ENCODE measurements at regions not wholly inside any gene's neighbourhood (a gene's known extent, or its start where the extent isn't known, plus 50 kb on each side); places are given as distances from the start of the nearest gene placed in this dataset.

DNA sequence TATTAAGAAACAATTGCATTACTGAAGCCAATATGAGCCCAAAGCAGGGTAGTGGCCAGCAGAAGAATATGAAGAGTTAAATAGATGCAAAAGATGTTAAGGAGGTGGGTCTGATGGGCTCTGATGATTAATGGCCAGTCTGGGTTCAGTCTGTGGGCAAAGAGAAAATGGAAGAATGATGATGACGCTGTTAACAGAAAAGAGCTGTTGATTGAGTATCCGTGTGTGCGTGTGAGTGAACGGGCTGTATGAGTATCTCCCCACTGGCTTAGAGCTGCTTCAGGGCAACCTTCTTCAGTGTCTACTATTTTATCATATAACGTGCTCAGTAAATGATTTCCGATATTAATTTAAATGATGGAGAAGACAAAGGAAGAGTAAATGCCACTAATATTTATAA is 723.3 kb upstream of the MAP3K7 start:
- BruUV-seq (replicated peaks): no TSS peak
- ChIA-PET POLR2A (ENCODE audit: low non-redundant PET) (no interaction called here), CTCF (no interaction called here)

GRCh38 chr6:91305755-91306154 is 718.9 kb upstream of the MAP3K7 start:
- H3K4me1 ChIP-seq (ENCODE audit: insufficient read depth, low read length, poor library complexity, severe bottlenecking): no peaks in the 10 kb centered on the region
- no peaks in the 10 kb centered on the region for H3K27me3 ChIP-seq (replicated peaks; ENCODE audit: insufficient read depth, low read depth, low read length, poor library complexity)
- H3K27ac ChIP-seq (ENCODE audit: low read depth, low read length, poor library complexity, severe bottlenecking): no peak overlapping the region
- DNase-seq (ENCODE audit: low spot score): no peak
- no peaks in the 10 kb centered on the region for H3K36me3 ChIP-seq (ENCODE audit: insufficient read depth, low read length, poor library complexity, severe bottlenecking)
- no peak overlapping the region for H3K4me3 ChIP-seq (ENCODE audit: low read depth, low read length, poor library complexity, severe bottlenecking)
- CTCF ChIA-PET: no interaction called here
- BruUV-seq (replicated peaks): no TSS peak
- H3K9me3 ChIP-seq (ENCODE audit: low read depth, low read length, poor library complexity, severe bottlenecking): no peaks in the 10 kb centered on the region
- intact Hi-C loops (cut with micrococcal nuclease; ENCODE audit: unreplicated experiment): no loop called here
- no peak for TF ChIP-seq EZH2 (IDR thresholded peaks at IDR 0.05; ENCODE audit: borderline replicate concordance, low read depth, low read length, poor library complexity, severe bottlenecking)
- no peak for TF ChIP-seq CTCF (conservative IDR thresholded peaks at IDR 0.05; ENCODE audit: low read depth, low read length)
- POLR2A ChIA-PET (ENCODE audit: low non-redundant PET): no interaction called here

More for the DNA sequence above, 723.3 kb upstream of the MAP3K7 start:
- Histone ChIP-seq H3K9me3 (ENCODE audit: low read depth, low read length, poor library complexity, severe bottlenecking) (no peaks in the 10 kb centered on the region), H3K36me3 (ENCODE audit: insufficient read depth, low read length, poor library complexity, severe bottlenecking) (no peaks in the 10 kb centered on the region), H3K27me3 (replicated peaks; ENCODE audit: insufficient read depth, low read depth, low read length, poor library complexity) (no peaks in the 10 kb centered on the region), H3K27ac (ENCODE audit: low read depth, low read length, poor library complexity, severe bottlenecking) (no peak overlapping the region), H3K4me1 (ENCODE audit: insufficient read depth, low read length, poor library complexity, severe bottlenecking) (no peaks in the 10 kb centered on the region), H3K4me3 (ENCODE audit: low read depth, low read length, poor library complexity, severe bottlenecking) (no peak overlapping the region)
- TF ChIP-seq CTCF (conservative IDR thresholded peaks at IDR 0.05; ENCODE audit: low read depth, low read length) (no peak), EZH2 (IDR thresholded peaks at IDR 0.05; ENCODE audit: borderline replicate concordance, low read depth, low read length, poor library complexity, severe bottlenecking) (no peak)
- intact Hi-C loops (cut with micrococcal nuclease; ENCODE audit: unreplicated experiment): no loop called here
- no peak for DNase-seq (ENCODE audit: low spot score)

GRCh38 chr6:91304521-91304920 is 717.6 kb upstream of the MAP3K7 start:
- intact Hi-C loops (cut with micrococcal nuclease; ENCODE audit: unreplicated experiment): no loop called here
- DNase-seq (ENCODE audit: low spot score): no peak
- CTCF ChIA-PET: no interaction called here

More at GRCh38 chr6:91304521-91304920, 717.6 kb upstream of the MAP3K7 start:
- POLR2A ChIA-PET (ENCODE audit: low non-redundant PET): no interaction called here
- Histone ChIP-seq H3K27ac (ENCODE audit: low read depth, low read length, poor library complexity, severe bottlenecking) (no peak overlapping the region), H3K4me3 (ENCODE audit: low read depth, low read length, poor library complexity, severe bottlenecking) (no peak overlapping the region), H3K36me3 (ENCODE audit: insufficient read depth, low read length, poor library complexity, severe bottlenecking) (no peaks in the 10 kb centered on the region), H3K27me3 (replicated peaks; ENCODE audit: insufficient read depth, low read depth, low read length, poor library complexity) (no peaks in the 10 kb centered on the region), H3K4me1 (ENCODE audit: insufficient read depth, low read length, poor library complexity, severe bottlenecking) (peaks cover 10% of the 10 kb centered on the region), H3K9me3 (ENCODE audit: low read depth, low read length, poor library complexity, severe bottlenecking) (no peaks in the 10 kb centered on the region)
- BruUV-seq (replicated peaks): no TSS peak
- no peak for TF ChIP-seq EZH2 (IDR thresholded peaks at IDR 0.05; ENCODE audit: borderline replicate concordance, low read depth, low read length, poor library complexity, severe bottlenecking)
- TF ChIP-seq CTCF (conservative IDR thresholded peaks at IDR 0.05; ENCODE audit: low read depth, low read length): no peak

All from A673 (cell line).